NT2/D1 (cell line): ENCODE measurements at regions not wholly inside any gene's neighbourhood (a gene's known extent, or its start where the extent isn't known, plus 50 kb on each side); places are given as distances from the start of the nearest gene placed in this dataset.

ENCODE experiments used
- YY1 ChIP-seq: IDR thresholded peaks from 2 replicates; pipeline ENCODE4 v1.6.1; 2011; ENCODE audit not compliant: insufficient read length, insufficient read depth
- ZNF274 ChIP-seq: IDR thresholded peaks from 2 replicates; pipeline ENCODE4 v1.6.1; 2011; ENCODE audit warnings: mild to moderate bottlenecking, low read depth, low read length

- no peak for TF ChIP-seq YY1
- no peak for TF ChIP-seq ZNF274
Measured at GRCh38 chr1:182270731-182271130, 120.9 kb downstream of the GLUL start.
